Uterus (tissue), 3 donors: ENCODE measurements at regions not wholly inside any gene's neighbourhood (a gene's known extent, or its start where the extent isn't known, plus 50 kb on each side); places are given as distances from the start of the nearest gene placed in this dataset.

Source experiments
- DNase-seq, 2 donors: peaks; one replicate each; pipeline ENCODE4 v3.0.0-alpha.2; 2019 to 2020
- H3K27ac ChIP-seq, 2 donors: fragments of 200-600 bp; sonication (generic); 1 replicate in 1 of 2; 2 replicates in 1 of 2; pipeline ENCODE4 v1.5.1; 2016 to 2018
- H3K27me3 ChIP-seq, 2 donors: fragments of 200-600 bp; sonication (generic); one replicate each; pipeline ENCODE4 v1.5.1; 2018 to 2019; ENCODE audit warnings: control low read depth in 1 of 2
- H3K36me3 ChIP-seq, 2 donors: fragments of 200-600 bp; sonication (generic); one replicate each; pipeline ENCODE4 v1.5.1; 2019; ENCODE audit warnings: control low read depth in 1 of 2
- H3K4me1 ChIP-seq, 2 donors: fragments of 200-600 bp; sonication (generic); one replicate each; pipeline ENCODE4 v1.5.1; 2018 to 2019; ENCODE audit warnings: control low read depth in 1 of 2
- H3K4me3 ChIP-seq, 2 donors: fragments of 200-600 bp; sonication (generic); 1 replicate in 1 of 2; 2 replicates in 1 of 2; pipeline ENCODE4 v1.5.1; 2018 to 2019; ENCODE audit warnings: mild to moderate bottlenecking in 1 of 2
- H3K9me3 ChIP-seq, 2 donors: fragments of 200-600 bp; sonication (generic); one replicate each; pipeline ENCODE4 v1.5.1; 2019; ENCODE audit warnings: control low read depth in 1 of 2
- CTCF ChIP-seq, 4 experiments: fragments of 200-600 bp in 2 of 4; fragments of 450-650 bp in 2 of 4; sonication (generic) in 2 of 4; IDR thresholded peaks; one replicate each; pipeline ENCODE4 v1.5.1; 2016 to 2019; ENCODE audit warnings: antibody characterized with exemption in 4 of 4, mild to moderate bottlenecking in 2 of 4, moderate library complexity in 1 of 4
- POLR2A ChIP-seq, 2 donors: fragments of 450-650 bp; IDR thresholded peaks; one replicate each; pipeline ENCODE4 v1.6.1; 2016; ENCODE audit warnings: antibody characterized with exemption in 2 of 2, mild to moderate bottlenecking in 1 of 2, moderate library complexity in 1 of 2
- intact Hi-C: fragments of 100-400 bp; cut with DNase I; formaldehyde crosslinking; loops from one replicate; pipeline ENCODE4 v1.15.1; 2023; ENCODE audit warnings: low total_unique reads
- donor health status: DM: yes; HTN: yes; CAD: no.

GRCh38 chr16:72657791-72658190, 390.1 kb downstream of the ZFHX3 start:
- H3K27me3 ChIP-seq: no peaks in the 10 kb centered on the region
- TF ChIP-seq POLR2A (IDR thresholded peaks at IDR 0.05) (no peak), CTCF (IDR thresholded peaks at IDR 0.05) (no peak)
- no peak overlapping the region for H3K4me3 ChIP-seq
- peaks cover 0 to 3% of the 10 kb centered on the region in 2 donors for H3K9me3 ChIP-seq
- DNase-seq: no peak
- no peaks in the 10 kb centered on the region for H3K36me3 ChIP-seq
- no peak overlapping the region for H3K27ac ChIP-seq
- intact Hi-C loops: no loop called here
- H3K4me1 ChIP-seq: no peaks in the 10 kb centered on the region

GRCh38 chr16:72657164-72657563, 390.8 kb downstream of the ZFHX3 start:
- Histone ChIP-seq H3K4me1 (no peaks in the 10 kb centered on the region), H3K4me3 (no peak overlapping the region)

DNA sequence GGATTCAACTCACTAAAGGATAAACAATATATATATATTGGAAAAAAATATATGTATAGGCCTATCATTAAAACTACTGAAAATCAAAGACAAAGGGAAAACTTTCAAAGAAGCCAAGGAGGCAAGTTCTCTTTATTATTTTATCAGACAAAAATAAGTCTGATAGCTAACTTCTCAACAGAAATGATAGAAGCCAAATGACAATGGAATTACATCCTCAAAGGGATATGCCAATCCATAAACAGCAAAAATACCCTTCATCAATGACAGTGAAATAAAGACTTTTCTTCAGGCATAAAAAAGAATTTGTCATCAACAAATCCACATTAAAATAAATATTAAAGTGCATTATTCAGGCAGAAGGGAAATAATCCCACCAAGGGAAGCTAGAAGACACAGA, 393.4 kb downstream of the ZFHX3 start:
- H3K27me3 ChIP-seq: no peaks in the 10 kb centered on the region
- intact Hi-C loops: no loop called here

More at GRCh38 chr16:72657164-72657563, 390.8 kb downstream of the ZFHX3 start:
- no peak for TF ChIP-seq POLR2A (IDR thresholded peaks at IDR 0.05)
- TF ChIP-seq CTCF (IDR thresholded peaks at IDR 0.05): no peak
- Histone ChIP-seq H3K27ac (no peak overlapping the region), H3K36me3 (no peaks in the 10 kb centered on the region), H3K9me3 (peaks cover 0 to 3% of the 10 kb centered on the region in 2 donors), H3K27me3 (no peaks in the 10 kb centered on the region)
- DNase-seq: no peak
- intact Hi-C loops: no loop called here

GRCh38 chr16:72649254-72649944, 398.5 kb downstream of the ZFHX3 start:
- DNase-seq: no peak
- Histone ChIP-seq H3K27ac (no peak overlapping the region), H3K9me3 (no peaks in the 10 kb centered on the region), H3K4me1 (no peaks in the 10 kb centered on the region), H3K4me3 (no peak overlapping the region), H3K27me3 (no peaks in the 10 kb centered on the region), H3K36me3 (no peaks in the 10 kb centered on the region)
- TF ChIP-seq POLR2A (IDR thresholded peaks at IDR 0.05): no peak
- TF ChIP-seq CTCF (IDR thresholded peaks at IDR 0.05): no peak
- intact Hi-C loops: no loop called here

More for the DNA sequence above, 393.4 kb downstream of the ZFHX3 start:
- Histone ChIP-seq H3K36me3 (no peaks in the 10 kb centered on the region), H3K4me1 (no peaks in the 10 kb centered on the region), H3K4me3 (no peak overlapping the region), H3K27ac (no peak overlapping the region), H3K9me3 (peaks cover 0 to 3% of the 10 kb centered on the region in 2 donors)
- no peak for DNase-seq
- TF ChIP-seq POLR2A (IDR thresholded peaks at IDR 0.05) (no peak), CTCF (IDR thresholded peaks at IDR 0.05) (no peak)

GRCh38 chr16:72646615-72647014, 401.3 kb downstream of the ZFHX3 start:
- Histone ChIP-seq H3K36me3 (no peaks in the 10 kb centered on the region), H3K27me3 (no peaks in the 10 kb centered on the region), H3K27ac (no peak overlapping the region), H3K9me3 (no peaks in the 10 kb centered on the region), H3K4me1 (no peaks in the 10 kb centered on the region), H3K4me3 (no peak overlapping the region)
- no peak for DNase-seq
- no peak for TF ChIP-seq CTCF (IDR thresholded peaks at IDR 0.05)
- TF ChIP-seq POLR2A (IDR thresholded peaks at IDR 0.05): no peak
- intact Hi-C loops: no loop called here
